Smooth muscle cell (in vitro differentiated cells): ENCODE measurements at regions not wholly inside any gene's neighbourhood (a gene's known extent, or its start where the extent isn't known, plus 50 kb on each side); places are given as distances from the start of the nearest gene placed in this dataset.
A peak's percentile ranks its signal among the peaks of the same experiment; 100 is the strongest.

Experiments
- DNase-seq: peaks from one replicate; lab custom pipeline; 2025; ENCODE audit not compliant: unreplicated experiment; lab: John Stamatoyannopoulos, UW
- H2AFZ ChIP-seq: fragments of 200-600 bp; sonication (generic); 2 replicates; pipeline ENCODE4 v1.6.0; 2016; ENCODE audit warnings: antibody characterized with exemption, low read depth, mild to moderate bottlenecking
- H3F3A ChIP-seq: fragments of 200-600 bp; sonication (generic); 2 replicates; pipeline ENCODE4 v1.6.0; 2017; ENCODE audit warnings: antibody characterized with exemption, low read depth
- H3K27ac ChIP-seq: fragments of 200-600 bp; sonication (generic); 2 replicates; pipeline ENCODE4 v1.5.1; 2016; ENCODE audit warnings: low read depth, mild to moderate bottlenecking
- H3K27me3 ChIP-seq: fragments of 200-600 bp; sonication (generic); 2 replicates; pipeline ENCODE4 v1.6.1; 2016; ENCODE audit warnings: low read depth, mild to moderate bottlenecking
- H3K36me3 ChIP-seq: fragments of 200-600 bp; sonication (generic); 2 replicates; pipeline ENCODE4 v1.5.1; 2016; ENCODE audit warnings: low read depth
- H3K4me1 ChIP-seq: fragments of 200-600 bp; sonication (generic); 2 replicates; pipeline ENCODE4 v1.5.1; 2016; ENCODE audit warnings: low read depth
- H3K4me2 ChIP-seq: fragments of 200-600 bp; sonication (generic); 2 replicates; pipeline ENCODE4 v1.6.0; 2016; ENCODE audit warnings: mild to moderate bottlenecking
- H3K4me3 ChIP-seq: fragments of 200-600 bp; sonication (generic); 2 replicates; pipeline ENCODE4 v1.5.1; 2016; ENCODE audit warnings: mild to moderate bottlenecking
- H3K79me2 ChIP-seq: fragments of 200-600 bp; sonication (generic); 2 replicates; pipeline ENCODE4 v1.6.0; 2016; ENCODE audit warnings: low read depth, mild to moderate bottlenecking
- H3K9ac ChIP-seq: fragments of 200-600 bp; sonication (generic); 2 replicates; pipeline ENCODE4 v1.6.0; 2016; ENCODE audit warnings: low read depth
- H3K9me3 ChIP-seq: fragments of 200-600 bp; sonication (generic); replicated peaks from 2 replicates; pipeline ENCODE4 v1.5.1; 2016; ENCODE audit warnings: low read depth
- H4K20me1 ChIP-seq: fragments of 200-600 bp; sonication (generic); 2 replicates; pipeline ENCODE4 v1.6.0; 2016; ENCODE audit warnings: low read depth
- WGBS: methylation state at CpG from one replicate; pipeline ENCODE4 v1.1.7; 2016; ENCODE audit warnings: low lambda C conversion rate; 5-methylcytosine and 5-hydroxymethylcytosine counted together
- TF ChIP-seq, protein P1 (sequence below): fragments of 200-600 bp; sonication (generic); IDR thresholded peaks from 2 replicates; pipeline ENCODE4 v1.5.1; 2017; ENCODE audit warnings: borderline replicate concordance, mild to moderate bottlenecking, antibody characterized with exemption; ENCODE audit not compliant: insufficient read depth, poor library complexity, severe bottlenecking

DNA sequence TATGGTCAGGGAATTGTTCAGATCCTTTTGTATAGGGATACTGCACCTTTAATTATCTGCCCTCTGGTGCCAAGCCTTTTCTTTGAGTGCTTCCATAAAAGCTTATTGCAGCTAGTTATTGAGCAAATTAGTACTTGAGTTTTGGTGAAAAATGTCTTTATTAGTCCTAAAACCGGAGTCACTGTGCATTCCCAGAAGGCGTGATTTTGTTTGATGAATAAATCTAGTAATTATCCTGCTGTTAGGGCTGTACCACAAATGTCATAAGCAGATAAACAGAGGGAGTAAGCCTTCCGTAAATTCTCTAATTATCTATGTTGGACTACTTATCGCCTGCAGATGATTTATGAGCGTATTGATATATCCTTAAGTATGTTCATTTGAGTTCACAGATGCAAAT is 620.7 kb upstream of the ARRDC3 start:
- Histone ChIP-seq H3K4me1 (no peaks in the 10 kb centered on the region), H3K4me3 (no peak overlapping the region)
- 56% methylated on average over 5 of the region's 5 CpGs for WGBS

GRCh38 chr5:92002721-92003274 is 619.7 kb upstream of the ARRDC3 start:
- Histone ChIP-seq H3K9ac (no peak overlapping the region), H3K27ac (no peak overlapping the region), H3K79me2 (no peaks in the 10 kb centered on the region), H3K27me3 (no peaks in the 10 kb centered on the region), H3K4me3 (no peak overlapping the region), H3K36me3 (no peaks in the 10 kb centered on the region), H4K20me1 (no peaks in the 10 kb centered on the region), H3F3A (no peaks in the 10 kb centered on the region), H3K9me3 (no peaks in the 10 kb centered on the region), H2AFZ (no peak overlapping the region), H3K4me2 (no peak overlapping the region), H3K4me1 (no peaks in the 10 kb centered on the region)
- no peak for DNase-seq
- TF ChIP-seq, protein P1, sequence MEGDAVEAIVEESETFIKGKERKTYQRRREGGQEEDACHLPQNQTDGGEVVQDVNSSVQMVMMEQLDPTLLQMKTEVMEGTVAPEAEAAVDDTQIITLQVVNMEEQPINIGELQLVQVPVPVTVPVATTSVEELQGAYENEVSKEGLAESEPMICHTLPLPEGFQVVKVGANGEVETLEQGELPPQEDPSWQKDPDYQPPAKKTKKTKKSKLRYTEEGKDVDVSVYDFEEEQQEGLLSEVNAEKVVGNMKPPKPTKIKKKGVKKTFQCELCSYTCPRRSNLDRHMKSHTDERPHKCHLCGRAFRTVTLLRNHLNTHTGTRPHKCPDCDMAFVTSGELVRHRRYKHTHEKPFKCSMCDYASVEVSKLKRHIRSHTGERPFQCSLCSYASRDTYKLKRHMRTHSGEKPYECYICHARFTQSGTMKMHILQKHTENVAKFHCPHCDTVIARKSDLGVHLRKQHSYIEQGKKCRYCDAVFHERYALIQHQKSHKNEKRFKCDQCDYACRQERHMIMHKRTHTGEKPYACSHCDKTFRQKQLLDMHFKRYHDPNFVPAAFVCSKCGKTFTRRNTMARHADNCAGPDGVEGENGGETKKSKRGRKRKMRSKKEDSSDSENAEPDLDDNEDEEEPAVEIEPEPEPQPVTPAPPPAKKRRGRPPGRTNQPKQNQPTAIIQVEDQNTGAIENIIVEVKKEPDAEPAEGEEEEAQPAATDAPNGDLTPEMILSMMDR: no peak
- 90% methylated on average over 4 of the region's 4 CpGs for WGBS

More for the DNA sequence above, 620.7 kb upstream of the ARRDC3 start:
- Histone ChIP-seq H3K79me2 (no peaks in the 10 kb centered on the region), H3K9ac (no peak overlapping the region), H2AFZ (peak overlapping the region; percentile 47), H3K9me3 (no peaks in the 10 kb centered on the region), H3K4me2 (no peak overlapping the region), H3K27ac (no peak overlapping the region), H3K27me3 (no peaks in the 10 kb centered on the region), H3K36me3 (no peaks in the 10 kb centered on the region), H3F3A (no peaks in the 10 kb centered on the region), H4K20me1 (no peaks in the 10 kb centered on the region)
- TF ChIP-seq, protein P1: no peak
- no peak for DNase-seq

DNA sequence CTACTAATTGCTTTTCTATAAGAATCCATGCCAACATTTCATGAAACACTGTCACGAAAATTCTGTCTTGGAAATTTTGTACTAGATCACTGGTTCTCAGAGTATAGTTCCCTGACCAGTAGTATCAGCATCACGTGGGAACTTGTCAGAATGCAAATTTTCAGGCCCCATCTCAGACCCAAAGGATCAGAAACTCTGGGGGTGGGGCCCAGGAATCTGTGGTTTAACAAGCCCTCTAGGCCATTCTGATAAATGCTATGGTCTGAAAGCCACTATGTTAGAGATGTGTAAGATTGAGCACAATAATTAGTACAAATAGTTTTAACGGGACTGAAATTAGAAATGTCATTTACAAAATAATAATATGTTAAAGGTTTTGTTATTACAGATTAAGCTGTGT is 615.7 kb upstream of the ARRDC3 start:
- Histone ChIP-seq H3K9ac (no peak overlapping the region), H3K79me2 (no peaks in the 10 kb centered on the region), H4K20me1 (no peaks in the 10 kb centered on the region), H3K27ac (no peak overlapping the region), H3K4me2 (no peak overlapping the region), H3K36me3 (no peaks in the 10 kb centered on the region), H3K27me3 (no peaks in the 10 kb centered on the region), H3F3A (no peaks in the 10 kb centered on the region), H3K4me3 (no peak overlapping the region), H3K4me1 (no peaks in the 10 kb centered on the region), H3K9me3 (no peaks in the 10 kb centered on the region), H2AFZ (no peak overlapping the region)
- TF ChIP-seq, protein P1: no peak
- DNase-seq: no peak
- 65% methylated on average over 3 of the region's 3 CpGs for WGBS

GRCh38 chr5:91983869-91984268 is 600.8 kb upstream of the ARRDC3 start:
- 31% methylated on average over 1 of the region's 1 CpG for WGBS
- no peak for DNase-seq
- H3K36me3 ChIP-seq: no peaks in the 10 kb centered on the region
- H3K27ac ChIP-seq: no peak overlapping the region
- no peak overlapping the region for H3K4me2 ChIP-seq
- TF ChIP-seq, protein P1: no peak
- H3F3A ChIP-seq: no peaks in the 10 kb centered on the region
- no peak overlapping the region for H3K9ac ChIP-seq
- H2AFZ ChIP-seq: no peak overlapping the region
- H3K27me3 ChIP-seq: no peaks in the 10 kb centered on the region
- H3K4me3 ChIP-seq: no peak overlapping the region
- H3K4me1 ChIP-seq: no peaks in the 10 kb centered on the region
- H3K9me3 ChIP-seq: no peaks in the 10 kb centered on the region
- no peaks in the 10 kb centered on the region for H4K20me1 ChIP-seq
- no peaks in the 10 kb centered on the region for H3K79me2 ChIP-seq
